CD1c-positive myeloid dendritic cell (primary cell): ENCODE measurements at regions not wholly inside any gene's neighbourhood (a gene's known extent, or its start where the extent isn't known, plus 50 kb on each side); places are given as distances from the start of the nearest gene placed in this dataset.
A peak's percentile ranks its signal among the peaks of the same experiment; 100 is the strongest.

ENCODE experiments used
- DNase-seq: peaks from one replicate; pipeline ENCODE4 v3.0.0-alpha.2; 2016; ENCODE audit errors: extremely low spot score

DNA sequence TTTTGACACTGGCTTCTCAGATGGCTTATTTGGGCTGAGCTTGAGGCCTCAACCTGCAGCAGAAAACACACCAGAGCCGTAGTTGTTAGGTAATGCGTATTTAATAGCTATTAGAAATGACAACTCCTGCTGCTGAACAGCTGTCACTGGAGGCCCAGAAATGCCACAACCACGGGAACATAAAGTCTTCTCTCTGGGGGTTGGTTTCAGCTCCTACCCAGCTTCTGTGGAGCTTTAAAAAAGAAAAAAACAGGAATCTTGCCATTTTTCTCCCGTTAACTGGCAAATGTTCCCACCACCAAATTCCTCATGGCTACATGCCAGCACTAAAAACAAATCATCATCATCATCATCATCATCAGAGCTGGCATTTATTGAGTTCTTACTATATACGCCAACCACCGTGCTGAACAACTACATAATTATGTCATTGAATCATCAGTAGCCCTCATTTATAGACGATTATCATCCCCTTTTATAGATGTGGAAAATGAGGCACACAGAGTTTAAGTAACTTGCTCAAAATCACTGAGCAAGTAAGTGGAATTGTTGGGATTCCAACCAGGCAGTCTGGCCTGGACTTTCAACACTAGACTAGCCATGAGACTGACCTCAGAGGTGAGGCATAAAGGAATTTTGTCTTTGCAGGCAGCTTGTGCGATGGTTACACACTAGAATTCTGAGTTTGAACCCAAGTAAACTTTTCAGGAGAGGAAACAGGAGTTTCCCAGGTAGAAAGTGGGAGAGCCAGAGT, 185.3 kb upstream of the WWC1 start:
- DNase-seq = no peak

GRCh38 chr5:168109441-168109840, 182.0 kb upstream of the WWC1 start:
- no peak for DNase-seq

DNA sequence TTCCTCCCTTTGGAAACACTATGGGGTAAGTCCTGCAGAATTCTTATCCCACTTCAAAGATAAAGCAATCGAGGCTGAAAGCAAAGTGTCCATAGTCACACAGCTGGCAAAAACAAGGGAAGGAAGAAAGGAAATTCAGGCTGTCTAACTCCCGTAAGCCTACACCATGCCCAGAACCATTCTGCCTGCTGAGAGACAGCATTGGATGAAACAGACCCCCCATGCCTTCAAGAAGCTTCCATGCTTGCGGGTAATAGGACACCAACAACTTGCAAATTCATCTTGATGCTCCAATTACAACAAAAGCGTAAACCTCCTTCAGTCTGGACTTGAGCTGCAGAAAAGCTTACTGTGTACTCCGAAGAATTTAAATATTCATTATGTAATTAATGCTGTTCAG, 181.1 kb upstream of the WWC1 start:
- DNase-seq = no peak

- DNase-seq = no peak
These were observed 180.3 kb upstream of the WWC1 start for GRCh38 chr5:168110870-168111832.

DNA sequence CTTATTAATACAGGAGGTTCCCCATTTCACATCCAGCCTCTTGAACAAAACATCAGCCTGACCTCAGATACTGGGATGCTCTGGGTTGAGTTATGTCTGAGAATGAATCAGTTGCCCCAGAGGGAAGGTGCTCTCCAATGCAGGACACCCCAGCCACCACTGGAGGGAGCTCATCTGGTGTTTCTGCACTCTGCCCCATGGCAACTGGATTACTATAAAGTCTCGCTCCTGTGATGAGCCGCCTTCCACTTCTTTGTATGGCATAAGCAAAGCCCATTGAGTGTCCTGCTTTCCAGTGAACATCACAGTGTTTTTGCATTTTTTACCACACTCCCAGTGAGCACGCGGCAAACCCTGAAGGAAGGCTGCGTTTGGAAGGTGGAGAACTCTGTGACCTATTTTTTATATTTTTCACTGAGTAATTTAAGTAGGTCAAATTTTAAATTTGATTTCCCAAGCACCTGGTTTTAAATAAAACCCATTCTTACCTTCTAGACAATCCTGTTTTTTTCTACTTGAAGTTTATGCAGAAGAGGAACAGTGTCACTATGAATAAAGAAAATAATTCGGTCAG, 176.9 kb upstream of the WWC1 start:
- DNase-seq = peak; percentile 67

- no peak for DNase-seq
These were observed 174.0 kb upstream of the WWC1 start for GRCh38 chr5:168117469-168117868.

GRCh38 chr5:168118042-168118668, 173.3 kb upstream of the WWC1 start:
- DNase-seq = no peak

DNA sequence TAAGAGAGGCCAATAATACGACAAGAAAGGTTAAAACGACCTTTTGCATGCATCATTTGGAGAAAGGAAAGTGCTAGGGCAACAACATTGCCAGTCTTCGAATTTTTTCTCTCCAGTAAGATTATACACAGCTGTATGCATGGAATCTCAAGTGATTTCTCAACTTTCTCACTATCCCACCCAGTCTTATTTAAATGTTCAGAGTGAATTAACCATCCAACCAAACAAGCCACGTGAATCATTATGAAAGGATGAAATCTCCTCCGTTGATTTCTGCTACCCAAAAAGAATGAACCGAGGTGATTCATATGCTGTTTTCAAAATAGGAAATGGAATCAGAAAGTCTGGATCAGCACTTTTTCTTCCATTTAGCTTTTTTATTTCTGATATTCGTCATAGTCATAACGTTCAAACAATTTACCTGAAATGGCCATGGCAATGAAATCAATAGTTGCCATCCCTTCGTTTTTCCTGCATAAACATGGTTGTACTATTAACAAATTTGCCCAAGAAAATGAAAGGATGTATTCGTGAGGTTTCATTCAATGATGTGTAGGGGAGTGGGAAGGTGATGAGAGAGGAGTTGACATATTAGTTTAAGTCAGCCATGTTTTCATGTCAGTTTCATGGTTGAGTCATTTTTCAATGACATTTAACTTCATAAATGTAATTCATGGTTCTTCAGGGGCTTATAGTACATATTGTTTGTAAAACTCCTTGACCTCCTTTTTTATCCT, 170.9 kb upstream of the WWC1 start:
- no peak for DNase-seq

DNA sequence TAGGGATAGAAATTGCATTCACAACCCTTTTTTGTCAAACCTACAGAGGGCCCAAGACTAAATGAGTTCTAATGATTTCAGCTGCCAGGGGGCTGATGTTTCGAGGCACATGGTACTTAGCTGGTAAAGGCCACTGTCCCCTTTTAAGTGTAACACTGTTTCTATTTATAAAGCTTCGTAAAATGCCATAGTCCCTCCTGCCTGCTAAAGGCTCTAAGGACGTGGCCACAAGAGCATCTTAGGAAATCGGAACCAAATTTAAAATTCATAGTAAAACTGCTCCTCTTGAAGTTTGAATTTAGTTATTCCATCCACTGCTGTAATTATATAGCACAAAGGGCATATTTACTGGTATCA, 170.3 kb upstream of the WWC1 start:
- no peak for DNase-seq

DNA sequence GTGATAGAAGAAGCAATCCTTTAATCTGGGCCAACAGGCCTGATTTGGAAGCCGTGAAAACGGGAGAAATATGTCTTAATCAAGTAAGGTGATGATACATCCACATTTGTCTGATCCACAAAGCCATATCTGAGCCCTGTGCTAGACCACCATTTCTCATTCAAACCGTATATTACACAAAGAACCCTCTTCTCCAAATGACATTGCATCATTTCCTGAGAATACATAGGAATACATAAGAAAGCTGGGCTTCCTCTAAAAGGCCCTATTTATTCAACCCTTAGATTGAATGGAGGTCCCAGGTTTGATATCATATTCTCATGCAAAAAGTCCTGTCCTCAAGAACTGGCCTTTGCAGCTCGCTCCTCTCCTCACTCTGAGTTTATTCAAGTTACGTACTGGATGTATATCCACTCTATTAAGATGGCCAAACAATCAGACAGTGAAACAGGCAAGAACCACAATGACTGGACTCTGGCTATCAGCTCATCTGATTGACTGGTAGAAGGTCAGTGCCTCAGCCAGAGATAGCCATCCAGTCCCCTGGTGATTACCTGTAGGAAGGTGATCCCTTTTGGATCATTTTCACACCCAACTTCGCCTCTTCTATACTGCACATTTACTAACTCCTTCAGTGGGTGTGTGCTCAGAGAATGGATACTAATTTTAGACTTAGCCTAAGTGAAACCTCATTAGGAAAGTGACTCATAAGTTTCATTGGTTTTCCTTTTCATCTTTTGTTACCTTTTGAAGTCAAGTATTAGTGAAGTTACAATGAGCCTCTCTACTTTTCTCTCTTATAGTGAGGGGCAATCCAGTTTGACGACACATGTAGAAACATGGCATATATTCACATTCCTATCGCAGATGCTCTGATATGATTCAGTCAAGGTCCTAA, 167.6 kb upstream of the WWC1 start:
- peak; percentile 23 for DNase-seq

DNA sequence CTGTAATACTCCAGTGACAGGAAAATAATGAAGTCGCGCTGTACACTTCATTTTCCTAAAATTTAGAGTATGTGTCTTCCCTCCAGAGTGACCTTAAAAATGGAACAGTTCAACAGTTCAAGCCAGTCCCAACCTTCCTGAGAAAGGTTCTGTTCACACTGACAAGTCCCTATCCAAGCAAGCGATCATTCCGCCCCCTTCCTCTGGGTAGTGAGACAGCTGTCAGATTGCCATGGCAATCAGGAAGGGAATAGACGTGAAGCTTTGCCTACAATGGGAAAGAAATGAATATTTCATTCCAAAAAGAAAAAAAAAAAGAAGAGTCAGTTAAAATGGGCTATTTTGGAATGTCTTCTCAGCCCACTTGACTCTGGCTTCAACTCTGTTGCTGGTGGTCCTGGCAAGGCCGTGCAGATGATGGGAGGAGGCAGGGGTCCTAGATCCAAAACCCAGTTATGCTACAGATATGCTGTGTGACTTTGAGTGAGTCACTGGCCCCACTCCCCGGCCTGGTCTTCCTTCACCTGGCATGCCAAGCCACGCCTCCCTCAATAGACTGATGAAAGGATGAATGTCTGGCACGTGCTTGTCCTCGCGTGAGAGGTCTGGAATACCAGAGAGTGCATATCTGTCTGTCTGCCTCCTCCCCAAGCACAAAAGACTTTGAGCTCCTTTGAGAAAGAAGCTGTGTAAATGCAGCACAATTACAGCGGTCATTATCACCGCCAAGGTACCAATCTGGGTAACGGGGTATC, 165.8 kb upstream of the WWC1 start:
- no peak for DNase-seq

GRCh38 chr5:168126606-168127005, 164.8 kb upstream of the WWC1 start:
- DNase-seq = no peak

DNA sequence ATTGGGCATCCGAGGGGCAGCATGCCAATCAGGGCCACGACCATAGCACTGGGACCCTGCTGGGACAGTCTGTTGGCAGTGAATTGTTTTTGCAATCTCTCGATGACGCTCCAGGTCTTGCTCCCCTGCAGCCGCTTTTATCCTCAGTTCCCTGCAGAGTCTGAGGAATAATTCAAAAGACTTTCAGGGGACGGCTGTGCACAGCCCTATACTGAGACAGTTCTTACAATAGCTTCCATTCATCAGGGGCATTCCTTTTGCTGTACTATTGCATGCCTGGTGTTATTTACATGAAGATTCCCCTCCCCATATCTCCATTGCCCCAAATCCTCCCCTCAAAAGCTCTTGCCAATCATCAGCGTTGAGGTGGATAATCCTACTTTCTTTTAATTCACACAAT, 163.3 kb upstream of the WWC1 start:
- DNase-seq = no peak

DNA sequence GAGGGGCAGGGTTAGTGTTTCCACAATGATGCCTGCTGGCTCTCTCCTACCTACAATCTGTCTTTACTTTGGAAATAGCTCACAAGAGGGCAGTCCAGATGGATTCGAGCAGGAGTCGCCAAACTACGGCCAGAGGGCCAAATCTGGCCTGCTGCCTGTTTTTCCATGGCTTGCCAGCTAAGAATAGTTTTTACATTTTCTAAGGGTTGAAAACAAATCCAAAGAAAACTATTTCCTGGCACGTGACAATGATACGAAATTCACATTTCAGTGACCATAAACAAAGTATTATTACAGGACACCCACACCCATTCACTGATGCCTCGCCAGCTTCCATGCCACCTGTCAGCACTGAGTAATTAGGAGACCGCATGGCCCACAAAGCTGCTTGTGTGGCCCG, 162.9 kb upstream of the WWC1 start:
- DNase-seq = no peak

GRCh38 chr5:168131519-168131918, 159.9 kb upstream of the WWC1 start:
- no peak for DNase-seq

- DNase-seq = no peak
These were observed 159.2 kb upstream of the WWC1 start for GRCh38 chr5:168132241-168132641.

GRCh38 chr5:168135897-168136296, 155.5 kb upstream of the WWC1 start:
- no peak for DNase-seq

- DNase-seq = no peak
These were observed 155.1 kb upstream of the WWC1 start for GRCh38 chr5:168136340-168136739.

DNA sequence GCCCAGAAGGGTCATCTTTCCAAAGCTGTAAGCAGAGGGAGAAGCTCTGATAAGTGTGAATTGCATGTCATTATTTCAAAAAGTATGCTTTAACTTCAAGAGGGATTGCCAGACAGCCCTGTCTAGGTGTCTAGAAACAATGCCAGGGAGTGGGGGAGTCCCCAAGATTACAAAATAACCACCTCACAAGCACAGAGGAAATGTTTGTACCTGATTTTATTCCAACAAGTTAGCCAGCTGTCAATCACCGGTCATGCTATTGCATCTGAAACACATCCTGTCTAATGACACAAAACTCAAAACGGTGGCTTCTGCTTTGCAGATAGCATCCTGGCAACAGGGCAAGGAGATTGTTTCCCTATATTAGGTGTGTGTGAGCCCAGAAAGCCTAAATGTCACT, 154.2 kb upstream of the WWC1 start:
- DNase-seq = no peak

DNA sequence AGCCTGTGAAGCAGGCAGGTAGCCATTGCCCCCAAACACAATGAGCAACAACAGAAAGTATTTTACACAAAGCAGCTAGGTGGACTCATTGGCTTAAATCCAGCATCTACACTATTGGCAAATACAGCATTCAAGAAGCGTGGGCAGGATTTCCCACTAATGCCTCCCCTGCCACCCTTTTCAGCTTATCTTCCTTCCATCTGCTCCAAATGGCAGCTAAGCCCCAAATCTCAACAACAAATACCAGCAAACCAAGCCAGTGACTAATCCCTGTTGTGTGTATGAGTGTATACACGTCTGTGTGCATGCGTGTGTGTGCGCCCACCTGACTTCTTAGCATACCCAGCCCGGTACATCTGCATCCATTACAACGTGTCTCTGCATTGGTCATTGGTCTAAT, 151.2 kb upstream of the WWC1 start:
- no peak for DNase-seq
